SU-DHL-6 (cell line): ENCODE measurements at regions not wholly inside any gene's neighbourhood (a gene's known extent, or its start where the extent isn't known, plus 50 kb on each side); places are given as distances from the start of the nearest gene placed in this dataset.

ENCODE experiments used
- H2AFZ ChIP-seq: fragments of 200-600 bp; sonication (generic); 2 replicates; pipeline ENCODE4 v1.6.1; 2014; ENCODE audit warnings: low read depth, mild to moderate bottlenecking, moderate library complexity, mixed read lengths, antibody characterized with exemption, low read length; ENCODE audit not compliant: severe bottlenecking
- H3F3A ChIP-seq: fragments of 200-600 bp; shearing (Covaris generic); 2 replicates; pipeline ENCODE4 v1.6.0; 2016; ENCODE audit warnings: antibody characterized with exemption, mild to moderate bottlenecking; ENCODE audit not compliant: insufficient read depth
- H3K27ac ChIP-seq: fragments of 200-600 bp; sonication (generic); 2 replicates; pipeline ENCODE4 v1.5.1; 2016; ENCODE audit warnings: low read depth, mild to moderate bottlenecking, low read length, moderate library complexity, mixed read lengths
- H3K27me3 ChIP-seq: fragments of 200-600 bp; sonication (generic), shearing (Covaris generic); 2 replicates; pipeline ENCODE4 v1.6.0; 2014; ENCODE audit warnings: mild to moderate bottlenecking, low read length
- H3K36me3 ChIP-seq: fragments of 200-600 bp; sonication (generic); 2 replicates; pipeline ENCODE4 v1.6.1; 2014; ENCODE audit warnings: mild to moderate bottlenecking, low read length, mixed read lengths
- H3K4me2 ChIP-seq: fragments of 300-600, 200-600 bp; shearing (Covaris generic), sonication (generic); 2 replicates; pipeline ENCODE4 v1.6.0; 2014; ENCODE audit warnings: low read length, low read depth, mild to moderate bottlenecking; ENCODE audit not compliant: poor library complexity, severe bottlenecking
- H3K4me3 ChIP-seq: fragments of 200-600 bp; sonication (generic); 2 replicates; pipeline ENCODE4 v1.5.1; 2014; ENCODE audit warnings: antibody characterized with exemption, low read length, mild to moderate bottlenecking, mixed read lengths; ENCODE audit not compliant: insufficient read depth, poor library complexity, severe bottlenecking
- H3K79me2 ChIP-seq: fragments of 200-600 bp; sonication (generic); 2 replicates; pipeline ENCODE4 v1.6.1; 2014; ENCODE audit warnings: mild to moderate bottlenecking, low read length, moderate library complexity; ENCODE audit not compliant: insufficient read depth
- H3K9ac ChIP-seq: fragments of 200-600 bp; sonication (generic); 2 replicates; pipeline ENCODE4 v1.7.0; 2014; ENCODE audit warnings: mild to moderate bottlenecking, low read length
- H3K9me2 ChIP-seq: fragments of 200-600 bp; sonication (generic); replicated peaks from 2 replicates; pipeline ENCODE4 v1.6.1; 2014; ENCODE audit warnings: low read length; ENCODE audit not compliant: insufficient read depth
- H3K9me3 ChIP-seq: fragments of 200-600 bp; sonication (generic); 2 replicates; pipeline ENCODE4 v1.6.1; 2014; ENCODE audit warnings: low read length, mixed read lengths; ENCODE audit not compliant: insufficient read depth
- H4K20me1 ChIP-seq: fragments of 200-600 bp; sonication (generic); 2 replicates; pipeline ENCODE4 v1.6.1; 2014; ENCODE audit warnings: low read depth, mild to moderate bottlenecking, antibody characterized with exemption, low read length, moderate library complexity, mixed read lengths
- EZH2phosphoT487 ChIP-seq: fragments of 200-600 bp; sonication (generic), shearing (Covaris generic); conservative IDR thresholded peaks from 2 replicates; pipeline ENCODE4 v1.6.1; 2018; ENCODE audit warnings: mild to moderate bottlenecking, antibody characterized with exemption, low read length, moderate library complexity, mixed read lengths
- TF ChIP-seq, protein P1 (sequence below): fragments of 200-600 bp; sonication (generic); IDR thresholded peaks from one replicate; pipeline ENCODE4 v1.5.1; 2017; ENCODE audit warnings: antibody characterized with exemption, mild to moderate bottlenecking, low read length, moderate library complexity; ENCODE audit not compliant: insufficient read depth, poor library complexity, severe bottlenecking

DNA sequence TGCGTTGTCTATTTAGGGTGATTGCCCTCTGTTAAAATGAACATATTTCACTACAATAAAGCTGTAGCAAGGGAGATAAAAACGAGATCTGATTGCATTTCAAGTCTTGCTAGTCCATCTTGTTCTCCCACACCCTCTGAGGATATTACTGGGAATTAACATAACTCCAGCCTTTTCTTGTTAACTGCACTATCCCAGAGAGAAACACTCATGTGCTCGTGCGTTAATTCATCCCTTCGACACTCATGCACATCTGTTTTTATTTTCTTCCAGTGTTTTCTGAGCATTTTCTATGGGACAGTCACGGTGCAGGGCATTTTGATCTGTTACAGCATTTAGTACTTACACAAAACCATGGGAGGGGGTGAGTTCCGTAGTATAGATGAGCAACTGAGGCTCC lies 202.1 kb downstream of the CYLD start:
- no peaks in the 10 kb centered on the region for H3K79me2 ChIP-seq
- no peaks in the 10 kb centered on the region for H3K27me3 ChIP-seq
- H3K4me3 ChIP-seq = no peak overlapping the region
- no peak overlapping the region for H3K27ac ChIP-seq
- TF ChIP-seq EZH2phosphoT487 = no peak
- no peaks in the 10 kb centered on the region for H3K9me2 ChIP-seq
- no peaks in the 10 kb centered on the region for H3K36me3 ChIP-seq
- H2AFZ ChIP-seq = no peak overlapping the region
- no peaks in the 10 kb centered on the region for H3F3A ChIP-seq
- no peaks in the 10 kb centered on the region for H4K20me1 ChIP-seq
- H3K9ac ChIP-seq = no peak overlapping the region
- no peak overlapping the region for H3K4me2 ChIP-seq
- no peaks in the 10 kb centered on the region for H3K9me3 ChIP-seq

DNA sequence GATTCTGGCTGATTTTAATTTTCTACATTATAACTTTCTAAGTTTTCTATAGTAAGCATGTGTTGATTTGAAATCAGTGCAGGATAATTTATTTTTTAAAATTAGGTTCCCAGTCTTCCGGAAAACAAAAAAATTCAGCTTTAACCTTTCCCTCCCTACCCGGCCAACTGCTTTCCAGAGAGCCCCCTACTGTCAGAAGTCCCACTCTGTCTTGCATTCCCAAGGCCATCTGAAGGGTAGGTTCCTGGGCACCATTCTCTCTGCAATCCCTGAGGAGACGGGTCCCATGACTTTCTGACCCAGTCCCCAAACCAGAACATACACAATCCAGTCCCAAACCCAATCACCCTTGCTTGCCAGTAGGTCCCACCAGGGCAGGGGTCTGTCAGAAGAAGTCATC lies 200.3 kb downstream of the CYLD start:
- Histone ChIP-seq H3K79me2 (no peaks in the 10 kb centered on the region), H3K9me3 (no peaks in the 10 kb centered on the region), H3K9ac (no peak overlapping the region), H2AFZ (no peak overlapping the region), H3K27me3 (no peaks in the 10 kb centered on the region), H3K27ac (no peak overlapping the region), H3K4me3 (no peak overlapping the region), H3K36me3 (no peaks in the 10 kb centered on the region), H3F3A (no peaks in the 10 kb centered on the region), H3K4me2 (no peak overlapping the region), H3K9me2 (no peaks in the 10 kb centered on the region), H4K20me1 (no peaks in the 10 kb centered on the region)
- no peak for TF ChIP-seq EZH2phosphoT487
- TF ChIP-seq, protein P1, sequence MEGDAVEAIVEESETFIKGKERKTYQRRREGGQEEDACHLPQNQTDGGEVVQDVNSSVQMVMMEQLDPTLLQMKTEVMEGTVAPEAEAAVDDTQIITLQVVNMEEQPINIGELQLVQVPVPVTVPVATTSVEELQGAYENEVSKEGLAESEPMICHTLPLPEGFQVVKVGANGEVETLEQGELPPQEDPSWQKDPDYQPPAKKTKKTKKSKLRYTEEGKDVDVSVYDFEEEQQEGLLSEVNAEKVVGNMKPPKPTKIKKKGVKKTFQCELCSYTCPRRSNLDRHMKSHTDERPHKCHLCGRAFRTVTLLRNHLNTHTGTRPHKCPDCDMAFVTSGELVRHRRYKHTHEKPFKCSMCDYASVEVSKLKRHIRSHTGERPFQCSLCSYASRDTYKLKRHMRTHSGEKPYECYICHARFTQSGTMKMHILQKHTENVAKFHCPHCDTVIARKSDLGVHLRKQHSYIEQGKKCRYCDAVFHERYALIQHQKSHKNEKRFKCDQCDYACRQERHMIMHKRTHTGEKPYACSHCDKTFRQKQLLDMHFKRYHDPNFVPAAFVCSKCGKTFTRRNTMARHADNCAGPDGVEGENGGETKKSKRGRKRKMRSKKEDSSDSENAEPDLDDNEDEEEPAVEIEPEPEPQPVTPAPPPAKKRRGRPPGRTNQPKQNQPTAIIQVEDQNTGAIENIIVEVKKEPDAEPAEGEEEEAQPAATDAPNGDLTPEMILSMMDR = no peak

DNA sequence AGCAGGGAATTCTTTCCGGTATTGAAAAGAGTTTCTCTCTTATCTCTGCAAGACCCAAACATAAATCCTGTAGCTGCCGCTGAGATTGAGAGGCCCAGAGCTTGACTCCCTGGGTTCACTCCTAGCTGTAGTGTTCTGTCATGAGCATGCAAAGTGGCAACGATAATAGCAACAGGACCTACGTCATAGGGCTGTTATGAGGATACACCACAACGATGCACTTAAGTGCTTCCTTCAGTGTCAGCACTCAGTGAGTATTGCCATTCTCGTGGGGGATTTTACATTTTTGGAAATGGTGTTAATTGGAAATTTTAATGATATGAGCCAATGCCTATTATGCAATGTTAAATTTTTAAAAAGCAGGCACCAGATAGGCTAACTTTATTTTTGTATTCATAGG lies 199.8 kb downstream of the CYLD start:
- TF ChIP-seq EZH2phosphoT487 = no peak
- TF ChIP-seq, protein P1 = no peak
- Histone ChIP-seq H3K4me2 (no peak overlapping the region), H3K27me3 (no peaks in the 10 kb centered on the region), H3K36me3 (no peaks in the 10 kb centered on the region), H3K9me2 (no peaks in the 10 kb centered on the region), H3K4me3 (no peak overlapping the region), H3K9me3 (no peaks in the 10 kb centered on the region), H2AFZ (no peak overlapping the region), H3K79me2 (no peaks in the 10 kb centered on the region), H3K9ac (no peak overlapping the region), H3F3A (no peaks in the 10 kb centered on the region), H4K20me1 (no peaks in the 10 kb centered on the region), H3K27ac (no peak overlapping the region)

DNA sequence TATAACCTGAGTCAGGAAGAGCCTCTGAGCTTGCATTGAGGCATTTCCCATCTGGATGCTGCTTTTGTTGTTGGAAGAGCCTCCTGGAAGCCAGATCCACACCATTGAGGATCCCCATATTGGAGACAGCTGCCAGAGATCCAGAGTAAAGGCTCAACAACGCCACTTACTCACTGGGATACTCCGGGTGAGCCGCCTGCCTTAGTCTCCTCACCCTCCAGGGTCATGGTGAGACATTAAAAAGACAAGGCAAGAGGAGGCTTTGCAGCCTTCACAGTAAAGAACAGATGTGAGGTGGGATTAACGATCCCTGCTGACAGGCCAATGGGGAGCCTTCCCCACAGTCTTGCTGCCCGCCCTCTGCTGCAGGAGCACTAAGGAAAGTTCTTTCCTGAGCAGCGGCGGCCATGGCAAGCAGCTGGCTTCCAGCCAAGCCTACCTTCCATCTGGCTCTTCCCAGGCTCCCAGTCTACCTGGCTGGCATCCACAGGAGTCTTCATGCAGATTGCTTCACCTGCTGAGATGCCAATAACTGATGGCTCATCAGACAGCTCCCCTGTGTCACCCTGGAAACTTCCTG lies 198.5 kb downstream of the CYLD start:
- H3F3A ChIP-seq = no peaks in the 10 kb centered on the region
- no peak overlapping the region for H3K9ac ChIP-seq
- no peaks in the 10 kb centered on the region for H3K27me3 ChIP-seq
- TF ChIP-seq EZH2phosphoT487 = no peak
- TF ChIP-seq, protein P1 = no peak
- H3K36me3 ChIP-seq = no peaks in the 10 kb centered on the region
- H4K20me1 ChIP-seq = no peaks in the 10 kb centered on the region
- no peaks in the 10 kb centered on the region for H3K9me3 ChIP-seq
- H2AFZ ChIP-seq = no peak overlapping the region
- H3K9me2 ChIP-seq = no peaks in the 10 kb centered on the region
- H3K27ac ChIP-seq = no peak overlapping the region
- no peak overlapping the region for H3K4me2 ChIP-seq
- no peaks in the 10 kb centered on the region for H3K79me2 ChIP-seq
- no peak overlapping the region for H3K4me3 ChIP-seq
